Gastrocnemius medialis (tissue), 4 donors: ENCODE measurements at regions not wholly inside any gene's neighbourhood (a gene's known extent, or its start where the extent isn't known, plus 50 kb on each side); places are given as distances from the start of the nearest gene placed in this dataset.

ENCODE experiments used
- ATAC-seq, 2 donors: fragments of 150-250 bp; one replicate each; pipeline ENCODE4 v1.9.1; 2016
- DNase-seq, 2 donors: peaks; one replicate each; pipeline ENCODE4 v3.0.0-alpha.2; 2019
- H3K27ac ChIP-seq, 4 donors: fragments of 200-600 bp; sonication (generic); 1 replicate in 1 of 4; 2 replicates in 3 of 4; pipeline ENCODE4 v1.5.1; 2016 to 2018; ENCODE audit warnings: mild to moderate bottlenecking in 2 of 4, moderate library complexity in 1 of 4
- H3K27me3 ChIP-seq, 3 donors: fragments of 200-600 bp; sonication (generic) in 2 of 3; 1 replicate in 1 of 3; 2 replicates in 2 of 3; pipeline versions ENCODE4 v1.5.1 to v1.6.0; 2016 to 2019; ENCODE audit warnings: mild to moderate bottlenecking in 1 of 3, moderate library complexity in 1 of 3
- H3K36me3 ChIP-seq, 2 donors: fragments of 200-600 bp; sonication (generic) in 1 of 2; one replicate each; pipeline ENCODE4 v1.5.1; 2017 to 2018
- H3K4me1 ChIP-seq, 2 donors: fragments of 200-600 bp; sonication (generic) in 1 of 2; one replicate each; pipeline ENCODE4 v1.5.1; 2016 to 2017; ENCODE audit warnings: mild to moderate bottlenecking in 2 of 2
- H3K4me3 ChIP-seq, 4 donors: fragments of 200-600 bp; sonication (generic) in 3 of 4; 1 replicate in 1 of 4; 2 replicates in 3 of 4; pipeline ENCODE4 v1.5.1; 2016 to 2019; ENCODE audit warnings: mild to moderate bottlenecking in 2 of 4
- H3K9me3 ChIP-seq, 3 donors: fragments of 200-600 bp; sonication (generic) in 2 of 3; 1 replicate in 1 of 3; 2 replicates in 2 of 3; pipeline ENCODE4 v1.5.1; 2016 to 2019
- CTCF ChIP-seq, 5 experiments: fragments of 450-650 bp in 3 of 5; fragments of 200-600 bp in 2 of 5; sonication (generic) in 2 of 5; IDR thresholded peaks in 4 of 5; conservative IDR thresholded peaks in 1 of 5; 1 replicate in 4 of 5; 2 replicates in 1 of 5; pipeline ENCODE4 v1.5.1; 2016 to 2019; ENCODE audit warnings: antibody characterized with exemption in 5 of 5, mild to moderate bottlenecking in 3 of 5, moderate library complexity in 3 of 5
- POLR2A ChIP-seq, 2 donors: fragments of 450-650 bp; IDR thresholded peaks; one replicate each; pipeline ENCODE4 v1.6.1; 2017; ENCODE audit warnings: antibody characterized with exemption in 2 of 2, mild to moderate bottlenecking in 2 of 2, moderate library complexity in 2 of 2
- in situ Hi-C, 4 donors: fragments of 200-750 bp; cut with MboI; loops; one replicate each; pipeline versions ENCODE4 v1.15.0 to v1.8.0; 2017; ENCODE audit warnings: low sequenced_read_pairs in 4 of 4
- intact Hi-C: fragments of 100-400 bp; cut with DNase I; formaldehyde crosslinking; loops from one replicate; pipeline ENCODE4 v1.15.1; 2023; ENCODE audit warnings: low total_unique reads

GRCh38 chr20:54324652-54325285 lies 116.9 kb downstream of the PFDN4 start:
- ATAC-seq: no peak
- Histone ChIP-seq H3K27me3 (no peaks in the 10 kb centered on the region), H3K27ac (no peak overlapping the region), H3K36me3 (no peaks in the 10 kb centered on the region), H3K9me3 (no peaks in the 10 kb centered on the region), H3K4me3 (no peak overlapping the region), H3K4me1 (peaks cover 11 to 12% of the 10 kb centered on the region in 2 donors)
- DNase-seq: no peak
- in situ Hi-C loops: no loop called here
- TF ChIP-seq POLR2A (IDR thresholded peaks at IDR 0.05) (no peak), CTCF (IDR thresholded peaks at IDR 0.05 in 4 of 5, conservative IDR thresholded peaks at IDR 0.05 in 1 of 5) (no peak)
- intact Hi-C loops: loop anchor here (10.0 kb wide), 1 partner anchor 110 kb away; no protein-coding TSS in a partner anchor

GRCh38 chr20:54335299-54335698 lies 127.4 kb downstream of the PFDN4 start:
- in situ Hi-C loops (no loop called here), intact Hi-C loops (no loop called here)
- H3K27ac ChIP-seq: no peak overlapping the region
- H3K27me3 ChIP-seq: no peaks in the 10 kb centered on the region
- no peaks in the 10 kb centered on the region for H3K36me3 ChIP-seq
- H3K9me3 ChIP-seq: no peaks in the 10 kb centered on the region
- no peak for ATAC-seq
- no peak for TF ChIP-seq POLR2A (IDR thresholded peaks at IDR 0.05)
- TF ChIP-seq CTCF (IDR thresholded peaks at IDR 0.05 in 4 of 5, conservative IDR thresholded peaks at IDR 0.05 in 1 of 5): no peak
- no peaks in the 10 kb centered on the region for H3K4me1 ChIP-seq
- no peak for DNase-seq
- no peak overlapping the region for H3K4me3 ChIP-seq

GRCh38 chr20:54337144-54337543 lies 129.3 kb downstream of the PFDN4 start:
- ATAC-seq: no peak
- H3K36me3 ChIP-seq: no peaks in the 10 kb centered on the region
- H3K27ac ChIP-seq: no peak overlapping the region
- in situ Hi-C loops: no loop called here
- H3K27me3 ChIP-seq: no peaks in the 10 kb centered on the region
- no peak overlapping the region for H3K4me3 ChIP-seq
- H3K4me1 ChIP-seq: no peaks in the 10 kb centered on the region
- no peak for TF ChIP-seq POLR2A (IDR thresholded peaks at IDR 0.05)
- TF ChIP-seq CTCF (IDR thresholded peaks at IDR 0.05 in 4 of 5, conservative IDR thresholded peaks at IDR 0.05 in 1 of 5): no peak
- H3K9me3 ChIP-seq: no peaks in the 10 kb centered on the region
- no peak for DNase-seq
- intact Hi-C loops: no loop called here

- no peak for DNase-seq
- in situ Hi-C loops (no loop called here), intact Hi-C loops (no loop called here)
- Histone ChIP-seq H3K36me3 (no peaks in the 10 kb centered on the region), H3K4me3 (no peak overlapping the region), H3K9me3 (no peaks in the 10 kb centered on the region), H3K4me1 (no peaks in the 10 kb centered on the region), H3K27ac (no peak overlapping the region), H3K27me3 (no peaks in the 10 kb centered on the region)
- TF ChIP-seq POLR2A (IDR thresholded peaks at IDR 0.05) (no peak), CTCF (IDR thresholded peaks at IDR 0.05 in 4 of 5, conservative IDR thresholded peaks at IDR 0.05 in 1 of 5) (no peak)
- ATAC-seq: no peak
Measured at GRCh38 chr20:54339093-54339492, 131.2 kb downstream of the PFDN4 start.

GRCh38 chr20:54340206-54340605 lies 132.3 kb downstream of the PFDN4 start:
- TF ChIP-seq POLR2A (IDR thresholded peaks at IDR 0.05) (no peak), CTCF (IDR thresholded peaks at IDR 0.05 in 4 of 5, conservative IDR thresholded peaks at IDR 0.05 in 1 of 5) (no peak)
- no peaks in the 10 kb centered on the region for H3K36me3 ChIP-seq
- in situ Hi-C loops: no loop called here

More at GRCh38 chr20:54340206-54340605, 132.3 kb downstream of the PFDN4 start:
- intact Hi-C loops: no loop called here
- no peaks in the 10 kb centered on the region for H3K9me3 ChIP-seq
- DNase-seq: no peak
- no peak for ATAC-seq
- no peak overlapping the region for H3K4me3 ChIP-seq
- peaks cover 2 to 4% of the 10 kb centered on the region in 2 donors for H3K4me1 ChIP-seq
- H3K27me3 ChIP-seq: no peaks in the 10 kb centered on the region
- H3K27ac ChIP-seq: no peak overlapping the region
